OCI-LY7 (cell line): ENCODE measurements at regions not wholly inside any gene's neighbourhood (a gene's known extent, or its start where the extent isn't known, plus 50 kb on each side); places are given as distances from the start of the nearest gene placed in this dataset.

Experiments
- EZH2phosphoT487 ChIP-seq: fragments of 200-600 bp; sonication (generic); IDR thresholded peaks from 2 replicates; pipeline ENCODE4 v1.6.1; 2018; ENCODE audit warnings: low read depth, borderline replicate concordance, mild to moderate bottlenecking, mixed run types, antibody characterized with exemption, low read length, moderate library complexity, mixed read lengths
- TF ChIP-seq, protein P1 (sequence below): fragments of 200-600 bp; sonication (generic); conservative IDR thresholded peaks from 2 replicates; pipeline ENCODE4 v1.5.1; 2014; ENCODE audit warnings: mild to moderate bottlenecking, antibody characterized with exemption, low read length, moderate library complexity, mixed read lengths

DNA sequence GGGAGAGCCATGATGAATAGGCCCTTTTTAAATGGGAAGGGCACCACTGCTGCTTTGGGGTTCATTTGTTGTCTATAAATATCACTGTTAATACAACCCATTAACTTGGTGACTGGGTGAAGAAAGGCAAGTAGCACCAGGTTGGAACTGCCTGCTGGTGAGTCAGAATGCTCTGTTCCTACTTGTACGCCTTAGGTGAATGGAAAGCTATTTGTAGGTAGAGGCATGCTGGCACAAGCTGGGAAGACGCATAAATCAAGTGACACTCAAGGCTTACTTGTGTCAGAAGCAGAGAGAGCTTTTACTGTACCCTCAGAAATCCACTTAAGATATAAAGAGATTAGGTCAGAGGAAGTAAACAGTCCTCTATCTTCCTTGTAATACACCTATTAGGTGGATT is 142.5 kb downstream of the TMX1 start:
- TF ChIP-seq, protein P1, sequence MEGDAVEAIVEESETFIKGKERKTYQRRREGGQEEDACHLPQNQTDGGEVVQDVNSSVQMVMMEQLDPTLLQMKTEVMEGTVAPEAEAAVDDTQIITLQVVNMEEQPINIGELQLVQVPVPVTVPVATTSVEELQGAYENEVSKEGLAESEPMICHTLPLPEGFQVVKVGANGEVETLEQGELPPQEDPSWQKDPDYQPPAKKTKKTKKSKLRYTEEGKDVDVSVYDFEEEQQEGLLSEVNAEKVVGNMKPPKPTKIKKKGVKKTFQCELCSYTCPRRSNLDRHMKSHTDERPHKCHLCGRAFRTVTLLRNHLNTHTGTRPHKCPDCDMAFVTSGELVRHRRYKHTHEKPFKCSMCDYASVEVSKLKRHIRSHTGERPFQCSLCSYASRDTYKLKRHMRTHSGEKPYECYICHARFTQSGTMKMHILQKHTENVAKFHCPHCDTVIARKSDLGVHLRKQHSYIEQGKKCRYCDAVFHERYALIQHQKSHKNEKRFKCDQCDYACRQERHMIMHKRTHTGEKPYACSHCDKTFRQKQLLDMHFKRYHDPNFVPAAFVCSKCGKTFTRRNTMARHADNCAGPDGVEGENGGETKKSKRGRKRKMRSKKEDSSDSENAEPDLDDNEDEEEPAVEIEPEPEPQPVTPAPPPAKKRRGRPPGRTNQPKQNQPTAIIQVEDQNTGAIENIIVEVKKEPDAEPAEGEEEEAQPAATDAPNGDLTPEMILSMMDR: no peak
- TF ChIP-seq EZH2phosphoT487: no peak
